HS-5 (cell line): ENCODE measurements at regions not wholly inside any gene's neighbourhood (a gene's known extent, or its start where the extent isn't known, plus 50 kb on each side); places are given as distances from the start of the nearest gene placed in this dataset.

Experiments
- DNase-seq: peaks from one replicate; pipeline ENCODE4 v3.0.0-alpha.2; 2012; ENCODE audit warnings: low read depth

DNA sequence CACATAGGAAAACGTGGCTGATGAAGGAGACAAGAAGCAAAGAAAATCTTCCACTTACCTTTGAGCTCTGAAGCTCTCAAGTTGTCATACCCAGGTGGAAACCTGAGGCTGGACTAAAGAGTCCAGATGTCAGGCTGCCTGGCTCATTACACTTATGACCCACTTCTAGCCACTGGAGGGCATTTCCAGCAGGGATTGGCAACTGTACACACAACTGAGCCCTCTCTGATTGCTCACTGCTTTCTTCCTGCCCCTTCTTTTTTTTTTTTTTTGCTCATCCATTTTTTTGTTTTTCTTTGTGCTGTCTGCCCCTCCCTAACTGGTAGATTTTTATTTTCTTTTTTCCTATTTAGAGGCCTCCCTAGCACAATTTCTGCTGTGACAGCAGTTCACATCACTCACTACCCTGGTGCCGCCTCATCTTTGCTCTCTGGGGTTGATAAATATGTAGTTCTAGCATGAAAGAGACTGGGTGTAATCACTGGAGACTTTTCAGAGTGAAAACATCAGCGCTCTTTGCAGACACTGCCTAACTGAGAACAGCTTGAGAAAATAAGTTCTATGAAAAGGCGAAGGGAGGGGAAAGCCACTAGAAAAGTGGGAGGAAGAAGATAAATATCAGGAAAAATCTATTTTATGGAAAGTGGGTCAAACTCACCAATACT, 334.5 kb downstream of the NUF2 start:
- DNase-seq = no peak

DNA sequence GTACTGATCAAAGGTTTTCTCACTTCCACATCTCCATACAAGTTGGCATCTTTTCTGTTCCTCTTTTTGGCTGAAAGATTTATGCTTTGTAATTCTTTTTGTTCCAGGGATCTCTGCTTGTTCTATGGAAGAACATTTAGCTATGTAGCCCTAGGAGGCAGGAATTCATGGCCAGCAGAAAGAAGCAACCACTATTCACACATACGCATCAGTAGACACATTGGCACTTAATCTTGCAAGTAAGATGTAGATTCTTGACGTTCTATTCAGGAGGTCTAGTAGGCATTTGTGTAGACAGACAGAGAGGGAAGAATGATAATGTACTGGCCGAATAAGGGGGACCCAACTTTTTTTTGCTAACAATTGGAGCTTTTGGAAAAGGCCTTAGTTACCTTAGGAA, 336.0 kb downstream of the NUF2 start:
- no peak for DNase-seq

DNA sequence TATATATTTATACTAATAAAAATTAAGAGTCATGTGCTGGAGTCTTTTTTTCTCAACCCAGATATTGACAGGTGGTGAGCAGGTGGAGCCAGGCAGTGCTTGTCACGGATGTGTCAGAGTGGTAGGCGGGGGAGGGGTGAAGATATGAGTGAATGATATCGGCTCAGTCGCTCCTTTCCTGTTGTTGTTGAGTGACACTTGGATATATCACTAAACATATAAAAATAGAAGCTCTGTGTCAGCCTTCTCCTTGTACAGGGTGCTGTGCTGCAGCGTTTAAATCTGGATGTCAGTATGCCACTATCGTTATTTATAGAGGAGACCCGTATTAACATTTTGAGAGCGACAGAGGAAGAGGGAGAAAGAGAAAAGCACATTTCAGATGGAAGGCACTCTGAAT, 339.6 kb downstream of the NUF2 start:
- no peak for DNase-seq

DNA sequence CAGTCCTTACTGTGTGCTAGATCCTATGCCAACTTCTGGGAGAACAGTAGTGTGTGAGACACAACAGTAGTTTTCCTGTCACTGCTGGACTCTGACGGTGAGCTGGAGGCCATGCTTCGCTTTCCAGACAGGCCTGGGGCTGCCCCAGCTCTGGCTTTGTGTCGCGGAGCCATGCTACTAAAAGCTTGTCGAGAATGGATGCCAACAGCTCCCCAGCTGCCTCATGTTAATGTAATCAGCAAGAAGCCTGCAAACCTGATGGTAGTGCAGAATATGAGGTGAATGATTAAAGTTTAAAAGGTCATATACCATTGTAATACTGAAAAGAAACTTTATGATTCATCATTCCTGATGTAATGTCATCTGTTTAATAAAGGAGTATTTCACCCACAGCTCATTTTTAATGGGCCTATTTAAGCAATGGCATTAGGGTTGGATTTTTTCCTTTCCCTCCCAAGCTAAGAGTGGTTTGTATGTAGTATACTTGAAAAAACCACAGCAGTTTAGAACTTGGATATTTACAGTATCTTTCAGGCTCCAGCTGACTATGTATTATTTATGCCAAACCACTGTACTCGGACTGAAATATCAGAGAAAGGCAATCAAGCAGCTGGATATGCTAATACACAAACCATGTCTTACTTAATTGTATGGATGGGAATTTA, 343.0 kb downstream of the NUF2 start:
- no peak for DNase-seq

DNA sequence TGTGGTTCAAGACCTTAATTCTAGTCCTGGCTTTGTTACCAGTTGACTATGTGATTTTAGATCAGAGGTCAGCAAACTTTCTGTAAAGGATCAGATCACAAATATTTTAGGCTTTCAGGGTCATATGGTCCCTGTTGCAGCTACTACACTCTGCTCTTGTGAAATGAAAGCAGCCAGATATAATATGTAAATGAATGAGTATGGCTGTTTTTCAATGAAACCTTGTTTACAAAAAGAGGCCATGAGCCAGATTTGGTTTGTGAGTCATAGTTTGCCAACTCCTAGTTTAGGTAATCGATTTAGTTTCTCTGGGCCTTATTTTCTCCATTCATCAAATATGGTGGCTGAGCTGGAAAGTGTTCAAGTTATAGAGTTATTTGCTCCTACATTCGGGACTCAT, 346.7 kb downstream of the NUF2 start:
- DNase-seq = no peak

DNA sequence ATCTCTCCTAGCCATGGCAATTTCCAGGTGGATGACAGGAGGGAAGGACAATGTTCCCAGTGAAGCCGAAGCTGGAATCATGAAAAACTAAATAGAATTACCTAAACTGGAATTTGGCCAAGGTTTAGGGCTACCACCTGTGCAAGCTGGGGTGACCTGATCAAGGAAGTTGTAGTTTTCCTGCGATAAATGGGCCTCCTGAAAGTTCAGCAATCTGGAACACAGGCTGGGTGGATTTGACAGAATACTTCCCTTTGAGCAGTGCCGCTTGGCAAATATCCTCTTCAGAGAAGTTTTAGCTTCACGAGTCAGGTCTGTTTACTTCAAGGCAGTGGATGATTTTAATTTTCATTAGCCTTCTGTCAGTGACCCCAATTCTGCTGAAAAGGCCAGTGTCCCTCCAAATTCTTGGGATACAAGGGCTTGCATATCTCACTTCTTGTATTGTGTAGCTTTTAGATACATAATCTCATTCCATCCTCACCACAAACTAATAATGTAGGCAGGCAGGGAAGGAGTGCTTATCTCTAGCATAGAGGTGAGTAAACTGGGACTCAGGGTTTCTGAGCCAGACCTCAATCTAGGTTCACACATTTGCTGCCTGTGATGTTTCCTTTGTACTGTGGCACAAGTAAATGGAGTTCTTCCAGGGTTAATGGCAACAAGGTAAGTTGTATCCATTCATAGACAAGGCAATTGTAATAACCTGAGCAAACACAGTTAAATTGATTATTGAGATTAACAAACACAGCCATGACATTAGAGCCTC, 349.4 kb downstream of the NUF2 start:
- no peak for DNase-seq

DNA sequence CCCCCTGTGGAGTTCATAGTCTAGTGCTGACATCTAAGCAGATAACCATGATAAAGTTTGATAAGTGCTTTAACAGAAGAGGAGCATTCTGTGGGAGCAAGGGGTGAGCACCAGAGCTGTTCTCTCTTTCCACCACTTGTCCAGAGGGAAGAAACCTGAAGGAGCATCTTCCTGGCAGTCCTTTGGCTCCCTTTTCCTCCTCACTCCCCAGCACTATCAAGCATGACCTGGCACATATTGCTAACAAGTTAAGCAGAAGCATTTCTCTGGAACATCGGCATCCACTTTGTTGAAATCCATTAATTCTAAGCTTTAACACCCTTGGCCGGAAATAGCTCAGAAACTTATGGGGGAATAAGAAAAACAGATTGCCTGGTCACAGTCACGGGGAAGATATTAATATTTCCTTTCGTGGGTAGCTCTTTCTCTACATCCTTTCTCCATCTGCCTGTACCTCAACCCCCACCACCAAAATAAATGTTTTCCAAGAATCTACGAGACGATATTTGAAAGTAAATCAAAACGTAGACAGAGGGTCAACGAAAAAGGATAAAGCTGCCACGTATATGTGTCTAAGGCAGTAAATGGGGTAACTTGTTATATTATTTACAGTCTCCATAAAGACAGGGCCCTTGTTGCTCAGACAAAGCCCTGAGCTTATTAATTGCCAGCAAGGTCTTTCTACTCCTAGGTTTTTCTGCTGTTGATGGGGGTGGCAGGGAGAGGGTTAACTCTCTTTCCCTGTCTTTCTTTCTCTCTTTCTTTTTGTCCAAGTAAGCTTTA, 351.4 kb downstream of the NUF2 start:
- no peak for DNase-seq

DNA sequence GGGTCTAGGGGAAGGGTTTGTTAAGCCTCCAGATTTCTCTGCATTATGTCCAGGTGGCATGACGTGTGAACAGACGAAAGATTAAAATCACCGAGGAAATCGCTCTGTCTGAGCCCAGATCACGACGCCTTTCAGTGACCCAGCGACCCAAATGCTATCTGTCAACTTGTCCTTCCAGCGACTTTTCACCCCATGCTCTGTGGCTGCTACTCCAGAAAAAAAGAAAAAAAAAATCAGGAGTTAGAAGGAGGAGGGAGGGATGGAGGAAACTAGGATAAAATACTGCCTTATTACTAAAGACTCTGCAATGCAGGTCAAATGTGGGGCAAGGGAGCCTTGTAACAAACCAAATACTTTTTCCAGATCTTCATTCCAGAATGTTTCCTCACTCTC, 352.0 kb downstream of the NUF2 start:
- no peak for DNase-seq

DNA sequence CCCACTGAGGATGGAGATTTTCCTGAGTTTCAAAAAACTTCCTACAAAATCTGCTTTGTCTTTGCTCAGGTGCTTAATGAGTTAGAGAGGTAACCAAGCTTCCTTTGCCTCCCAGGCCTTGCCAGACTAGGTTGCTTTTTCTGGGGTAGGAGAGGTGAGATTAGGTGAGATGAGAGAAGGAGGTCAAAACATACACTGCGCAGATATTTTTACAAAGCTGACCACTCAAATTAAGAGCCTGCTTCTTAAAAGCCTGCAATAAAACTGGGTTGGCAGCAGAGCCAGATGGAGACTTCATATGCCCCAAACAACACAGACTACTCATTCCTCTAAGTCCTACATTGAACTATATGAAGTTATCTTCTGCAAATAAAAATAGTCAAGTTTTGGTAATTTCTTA, 352.5 kb downstream of the NUF2 start:
- DNase-seq = no peak

DNA sequence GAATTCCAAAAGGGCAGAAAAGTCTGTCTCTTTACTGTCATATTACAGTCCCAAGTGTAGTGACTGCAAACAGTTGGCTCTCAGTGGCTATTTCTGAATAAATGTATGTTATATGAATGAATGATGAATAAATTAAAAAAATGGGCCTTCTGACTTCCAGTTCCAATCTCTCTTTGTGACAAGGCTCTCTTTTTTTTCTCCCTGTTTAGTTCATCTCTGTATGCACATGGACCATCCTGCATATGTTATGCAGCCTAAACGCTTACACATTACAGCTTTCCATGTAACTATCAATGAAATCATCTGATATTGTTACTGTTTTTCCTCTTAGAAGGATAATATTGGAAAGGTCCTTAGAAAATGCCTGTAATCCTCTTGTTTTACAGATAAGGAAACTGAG, 363.0 kb downstream of the NUF2 start:
- DNase-seq = no peak

DNA sequence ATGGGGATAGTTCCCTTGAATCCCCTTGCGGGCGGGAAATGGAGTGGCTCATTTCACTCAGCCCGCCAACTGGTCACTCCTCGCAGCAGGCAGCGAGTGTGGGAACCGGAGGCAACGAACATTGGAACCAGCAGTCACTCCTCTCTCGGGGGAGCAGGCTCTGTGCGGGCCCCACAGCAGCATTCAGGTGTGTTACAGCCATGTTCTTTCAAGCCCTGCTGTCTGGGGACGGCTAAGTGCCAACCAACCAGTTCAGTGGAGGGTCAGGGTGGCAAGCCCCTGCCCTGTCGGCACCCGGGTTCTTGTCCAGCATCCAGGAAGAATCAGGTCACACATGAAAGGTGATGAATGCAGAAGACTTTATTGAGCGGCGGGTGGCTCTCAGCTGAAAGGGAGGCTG, 370.5 kb downstream of the NUF2 start:
- DNase-seq = no peak

DNA sequence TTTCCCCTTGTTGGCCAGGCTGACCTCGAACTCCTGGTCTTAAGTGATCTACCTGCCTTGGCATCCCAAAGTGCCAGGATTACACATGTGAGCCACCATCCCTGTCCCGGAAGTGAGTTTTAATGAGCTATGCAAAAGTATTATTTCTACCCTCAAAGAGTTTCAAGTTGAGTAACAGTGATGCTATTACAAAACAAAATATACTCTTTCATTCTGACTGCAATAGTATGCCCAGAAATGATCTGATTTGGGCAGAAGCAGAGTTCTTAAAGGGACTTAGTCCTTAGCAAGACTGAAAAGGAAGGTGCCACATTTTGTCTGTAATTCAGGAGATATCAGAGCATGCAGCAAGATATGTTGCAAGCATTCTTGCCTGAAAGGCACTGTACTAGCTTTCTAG, 375.4 kb downstream of the NUF2 start:
- DNase-seq = no peak

DNA sequence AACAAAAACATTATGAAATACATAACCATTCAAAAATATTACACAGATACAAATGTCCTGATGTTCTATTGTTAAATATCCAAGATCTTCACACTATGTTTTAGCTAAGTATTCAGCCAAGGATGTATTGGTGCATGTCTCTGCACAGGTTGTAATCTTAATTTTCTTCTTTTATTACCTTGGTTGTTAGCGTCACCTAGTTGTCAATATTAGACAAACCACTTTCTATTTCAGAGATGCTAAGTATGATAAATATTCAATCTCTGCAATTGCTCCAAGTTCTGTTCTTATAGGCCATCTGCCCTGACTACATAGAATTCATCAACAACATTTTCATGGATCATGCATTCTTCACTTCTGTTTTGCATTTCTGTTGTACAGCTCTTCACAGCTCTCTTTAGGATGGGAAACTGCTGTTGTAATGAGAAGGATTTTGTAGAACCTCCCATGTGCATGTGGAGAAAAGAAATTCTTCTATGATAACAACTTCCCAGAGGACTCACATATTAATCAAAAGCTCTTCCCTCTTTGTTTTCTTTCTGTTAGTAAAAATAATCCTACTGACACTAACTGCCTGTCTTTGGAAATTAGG, 380.1 kb downstream of the NUF2 start:
- no peak for DNase-seq

DNA sequence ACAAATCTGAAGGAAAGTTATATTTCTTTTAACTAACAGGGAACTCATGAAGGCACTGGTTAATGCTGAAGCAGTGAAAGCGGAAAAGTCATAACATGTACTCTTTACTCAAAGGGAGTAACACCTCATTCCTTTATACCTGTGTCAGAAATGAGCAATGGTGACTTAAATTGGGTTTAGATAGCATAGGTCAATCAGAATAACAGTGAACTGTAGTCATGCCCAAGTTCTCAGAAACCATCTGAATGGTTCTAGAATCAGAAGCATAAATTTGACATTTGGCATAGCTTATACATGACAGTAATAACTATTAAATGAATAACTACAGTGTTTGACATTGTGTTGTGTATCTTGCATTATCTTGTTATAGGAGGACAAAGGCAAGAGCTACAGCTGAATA, 382.0 kb downstream of the NUF2 start:
- DNase-seq = no peak

DNA sequence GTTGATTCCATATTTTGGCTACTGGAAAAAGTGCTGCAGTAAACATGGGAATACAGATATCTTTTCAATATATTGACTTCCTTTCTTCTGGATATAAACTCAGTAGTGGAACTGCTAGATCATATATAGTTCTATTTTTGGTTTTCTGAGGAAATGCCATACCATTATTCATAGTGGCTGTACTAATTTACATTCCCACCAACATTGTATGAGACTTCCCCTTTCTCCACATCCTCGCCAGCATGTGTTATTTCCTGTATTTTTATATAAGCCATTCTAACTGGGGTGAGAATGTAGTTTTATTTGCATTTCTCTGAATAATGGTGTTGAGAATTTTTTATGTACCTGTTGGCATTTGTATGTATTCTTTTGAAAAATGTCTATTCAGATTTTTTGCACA, 385.2 kb downstream of the NUF2 start:
- DNase-seq = no peak

DNA sequence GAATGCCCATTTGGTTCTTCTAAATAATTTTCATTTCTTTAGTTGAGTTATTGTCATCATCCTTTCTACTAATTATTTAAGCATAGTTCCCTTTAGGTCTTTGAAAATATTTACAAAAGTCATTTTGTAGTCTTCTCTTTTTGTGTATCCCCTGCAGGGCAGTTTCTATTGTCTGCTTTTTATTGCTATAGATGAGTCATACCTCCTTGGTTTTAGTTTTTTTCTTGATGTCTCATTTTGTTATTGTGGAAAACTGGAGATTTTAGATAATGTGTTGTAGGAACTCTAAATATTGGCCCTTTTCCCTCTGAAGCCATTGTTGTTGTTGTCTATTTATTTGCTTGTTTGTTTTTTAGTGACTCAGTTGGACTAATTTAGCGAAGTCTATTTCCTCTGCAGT, 387.9 kb downstream of the NUF2 start:
- no peak for DNase-seq

DNA sequence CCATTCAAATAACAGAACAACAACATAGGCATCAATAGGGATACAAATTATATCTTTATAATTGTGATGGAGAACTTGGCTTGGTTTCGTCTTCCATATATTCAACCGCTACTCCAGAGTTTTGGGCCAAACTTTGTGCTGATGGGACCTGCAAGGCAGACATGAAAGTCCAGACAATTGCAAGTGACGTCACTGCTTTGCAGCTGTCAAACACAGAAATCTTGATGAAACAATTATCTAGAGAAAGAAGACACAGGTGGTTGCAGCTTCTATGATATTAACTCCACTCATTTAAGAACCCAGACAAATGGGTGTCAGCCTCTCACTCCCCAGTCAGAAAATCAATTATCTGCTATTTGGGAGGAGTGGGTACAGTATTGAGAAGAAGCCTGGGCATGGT, 390.6 kb downstream of the NUF2 start:
- DNase-seq = no peak

DNA sequence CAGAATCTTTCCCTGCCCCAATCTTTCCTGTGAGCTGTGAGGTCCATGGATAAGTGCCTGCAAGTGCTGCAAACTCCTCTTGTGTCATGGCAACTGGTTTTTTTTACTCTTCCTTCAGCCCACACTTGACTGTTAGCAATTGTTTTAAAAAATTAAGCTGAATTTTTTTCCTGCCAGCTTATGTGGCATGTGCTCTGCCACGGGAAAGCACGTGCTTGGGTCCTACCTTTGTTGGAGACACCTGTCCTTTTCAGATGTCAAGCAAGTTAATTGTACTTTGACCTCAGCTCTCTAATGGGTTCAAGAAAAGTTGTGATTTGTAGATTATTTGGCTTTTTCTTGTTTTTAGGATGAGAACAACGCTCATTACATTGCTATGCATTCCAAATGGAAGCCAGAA, 398.5 kb downstream of the NUF2 start:
- no peak for DNase-seq

DNA sequence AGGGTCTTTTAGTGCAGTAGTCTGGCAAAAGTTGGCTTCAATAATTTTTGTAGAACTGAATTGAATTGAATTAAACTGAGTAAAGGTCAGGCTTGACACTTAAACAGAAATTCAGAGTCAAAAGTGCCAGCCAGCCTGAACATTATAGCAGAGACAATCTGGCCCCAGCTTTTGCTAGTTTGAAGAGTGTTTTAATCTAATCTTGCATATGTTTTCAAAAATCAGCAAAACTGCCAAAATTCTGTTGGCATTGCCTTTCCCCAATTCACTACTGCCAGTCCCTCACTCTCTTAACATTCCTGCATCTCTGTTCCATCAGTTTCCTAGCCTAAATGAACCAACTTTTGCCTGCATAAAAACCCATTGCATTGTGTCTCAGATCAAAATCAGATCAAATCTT, 403.8 kb downstream of the NUF2 start:
- no peak for DNase-seq

DNA sequence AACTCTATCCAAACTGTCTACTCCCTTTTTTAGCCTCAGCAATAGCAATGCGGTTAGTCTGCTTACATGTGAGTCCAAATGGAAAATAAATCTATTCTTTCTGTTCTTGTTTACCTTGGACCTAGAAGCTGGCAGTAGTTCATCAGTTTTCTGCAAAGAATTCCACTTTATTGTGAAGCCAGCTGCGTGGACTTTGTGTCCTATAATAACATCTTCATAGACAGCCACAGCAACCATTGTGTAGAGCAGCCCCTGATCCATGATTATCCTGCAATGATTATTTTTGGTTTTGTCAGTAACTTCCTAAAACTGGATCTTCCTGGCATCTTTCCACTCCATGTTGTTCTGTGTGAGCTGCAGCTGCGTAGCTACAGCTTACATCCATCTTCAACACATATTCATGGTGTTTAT, 408.7 kb downstream of the NUF2 start:
- DNase-seq = no peak

DNA sequence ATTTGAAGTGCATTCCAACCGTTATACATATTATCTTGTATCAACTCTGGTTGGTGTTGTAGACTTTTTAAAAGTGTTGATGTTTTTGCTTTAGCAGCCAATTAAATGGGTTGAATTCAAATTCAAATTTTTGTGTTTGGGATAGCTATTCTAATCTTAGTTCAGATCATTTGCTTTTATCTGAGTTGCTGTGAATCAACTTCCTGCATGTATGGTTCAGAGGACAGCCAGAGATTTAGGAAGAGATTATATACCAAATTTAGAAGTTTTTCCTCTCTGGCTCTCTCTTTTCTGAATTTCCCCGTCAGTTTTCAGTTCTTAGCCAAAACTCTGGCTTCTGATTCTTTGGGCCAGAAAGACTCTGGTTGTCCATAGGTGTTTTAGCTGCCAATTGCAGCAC, 415.5 kb downstream of the NUF2 start:
- DNase-seq = no peak

DNA sequence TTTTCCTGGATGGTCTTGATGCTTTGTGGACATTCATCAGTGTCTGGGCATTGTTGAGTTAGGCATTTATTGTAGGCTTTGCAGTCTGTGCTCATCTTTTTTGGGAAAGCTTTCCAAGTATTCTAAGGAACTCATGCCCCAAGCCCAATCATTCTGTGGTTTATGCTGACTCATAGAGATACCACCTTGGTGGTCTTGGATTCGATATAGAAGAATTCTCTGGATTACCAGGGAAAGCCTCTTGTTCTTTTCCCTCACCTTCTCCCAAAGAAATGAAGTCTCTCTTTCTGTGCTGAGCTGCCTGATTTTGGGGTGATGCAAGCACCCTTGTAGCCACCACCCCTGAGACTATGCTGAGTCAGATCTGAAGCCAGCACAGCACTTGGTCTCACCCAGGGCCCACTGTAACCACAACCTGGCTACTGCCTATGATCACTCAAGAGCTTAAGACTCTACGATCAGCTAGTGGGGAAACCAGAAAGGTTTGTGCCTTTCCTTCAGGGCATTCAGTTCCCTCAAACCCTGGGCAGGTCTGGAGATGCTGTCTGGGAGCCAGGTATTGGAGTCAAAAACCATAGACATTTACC, 422.6 kb downstream of the NUF2 start:
- DNase-seq = no peak
